ENCODE measurements at regions not wholly inside any gene's neighbourhood (a gene's known extent, or its start where the extent isn't known, plus 50 kb on each side); places are given as distances from the start of the nearest gene placed in this dataset.
"Not testable (repeated sequence)": the region's sequence is repeated elsewhere in the genome, so short reads cannot be mapped to it uniquely, and the experiment has no call there.

DNA sequence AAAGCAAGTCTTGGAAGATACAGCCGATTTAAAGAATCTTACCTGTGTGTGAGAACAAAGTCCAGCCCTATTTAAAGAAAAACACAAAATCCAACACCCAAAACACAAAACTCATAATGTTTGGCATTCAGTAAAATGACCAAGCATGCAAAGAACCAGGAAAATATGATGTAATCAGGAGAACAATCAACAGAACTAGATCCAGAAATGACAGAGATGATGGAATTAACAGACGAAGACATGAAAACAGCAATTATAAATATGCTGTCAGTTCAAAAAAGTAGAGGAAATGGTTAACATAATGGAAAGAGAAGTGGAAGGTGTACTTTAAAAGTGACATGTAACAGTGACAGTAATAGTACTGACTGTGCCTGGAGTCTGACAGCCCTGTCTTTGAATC lies 56.1 kb upstream of the ERV3-1 start:
- TF ChIP-seq, protein P1, sequence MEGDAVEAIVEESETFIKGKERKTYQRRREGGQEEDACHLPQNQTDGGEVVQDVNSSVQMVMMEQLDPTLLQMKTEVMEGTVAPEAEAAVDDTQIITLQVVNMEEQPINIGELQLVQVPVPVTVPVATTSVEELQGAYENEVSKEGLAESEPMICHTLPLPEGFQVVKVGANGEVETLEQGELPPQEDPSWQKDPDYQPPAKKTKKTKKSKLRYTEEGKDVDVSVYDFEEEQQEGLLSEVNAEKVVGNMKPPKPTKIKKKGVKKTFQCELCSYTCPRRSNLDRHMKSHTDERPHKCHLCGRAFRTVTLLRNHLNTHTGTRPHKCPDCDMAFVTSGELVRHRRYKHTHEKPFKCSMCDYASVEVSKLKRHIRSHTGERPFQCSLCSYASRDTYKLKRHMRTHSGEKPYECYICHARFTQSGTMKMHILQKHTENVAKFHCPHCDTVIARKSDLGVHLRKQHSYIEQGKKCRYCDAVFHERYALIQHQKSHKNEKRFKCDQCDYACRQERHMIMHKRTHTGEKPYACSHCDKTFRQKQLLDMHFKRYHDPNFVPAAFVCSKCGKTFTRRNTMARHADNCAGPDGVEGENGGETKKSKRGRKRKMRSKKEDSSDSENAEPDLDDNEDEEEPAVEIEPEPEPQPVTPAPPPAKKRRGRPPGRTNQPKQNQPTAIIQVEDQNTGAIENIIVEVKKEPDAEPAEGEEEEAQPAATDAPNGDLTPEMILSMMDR (IDR thresholded peaks at IDR 0.05) = not testable (repeated sequence)
- not testable (repeated sequence) for TF ChIP-seq JUN, ZNF423 (CRISPR knock-in tag; IDR thresholded peaks at IDR 0.05)

Data from WTC11 (cell line).